ENCODE measurements at regions not wholly inside any gene's neighbourhood (a gene's known extent, or its start where the extent isn't known, plus 50 kb on each side); places are given as distances from the start of the nearest gene placed in this dataset.

DNA sequence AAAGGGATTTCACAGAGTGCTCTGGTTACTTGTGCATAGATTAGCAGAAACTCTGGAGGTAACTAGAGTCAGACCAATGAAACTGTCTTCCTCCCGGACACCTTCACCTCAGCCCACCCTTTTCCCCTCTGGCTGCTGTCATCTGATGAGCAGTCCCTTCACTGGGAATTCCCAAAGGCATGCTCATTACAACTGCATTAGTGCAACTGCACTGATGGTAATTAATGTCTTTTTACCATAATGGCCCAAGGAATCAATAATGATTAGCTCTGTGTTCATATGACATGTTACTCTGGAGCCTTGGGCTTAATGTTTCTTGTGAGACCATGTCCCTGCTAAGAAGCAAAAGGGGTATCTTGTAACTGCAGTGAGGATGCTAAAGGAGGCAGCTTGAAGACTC lies 304.5 kb downstream of the GRIN2B start:
- 76% methylated on average over 1 of the region's 1 CpG for WGBS
- no peak for DNase-seq (ENCODE audit: low spot score in 2 of 2)
- TF ChIP-seq, protein P1, sequence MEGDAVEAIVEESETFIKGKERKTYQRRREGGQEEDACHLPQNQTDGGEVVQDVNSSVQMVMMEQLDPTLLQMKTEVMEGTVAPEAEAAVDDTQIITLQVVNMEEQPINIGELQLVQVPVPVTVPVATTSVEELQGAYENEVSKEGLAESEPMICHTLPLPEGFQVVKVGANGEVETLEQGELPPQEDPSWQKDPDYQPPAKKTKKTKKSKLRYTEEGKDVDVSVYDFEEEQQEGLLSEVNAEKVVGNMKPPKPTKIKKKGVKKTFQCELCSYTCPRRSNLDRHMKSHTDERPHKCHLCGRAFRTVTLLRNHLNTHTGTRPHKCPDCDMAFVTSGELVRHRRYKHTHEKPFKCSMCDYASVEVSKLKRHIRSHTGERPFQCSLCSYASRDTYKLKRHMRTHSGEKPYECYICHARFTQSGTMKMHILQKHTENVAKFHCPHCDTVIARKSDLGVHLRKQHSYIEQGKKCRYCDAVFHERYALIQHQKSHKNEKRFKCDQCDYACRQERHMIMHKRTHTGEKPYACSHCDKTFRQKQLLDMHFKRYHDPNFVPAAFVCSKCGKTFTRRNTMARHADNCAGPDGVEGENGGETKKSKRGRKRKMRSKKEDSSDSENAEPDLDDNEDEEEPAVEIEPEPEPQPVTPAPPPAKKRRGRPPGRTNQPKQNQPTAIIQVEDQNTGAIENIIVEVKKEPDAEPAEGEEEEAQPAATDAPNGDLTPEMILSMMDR (IDR thresholded peaks at IDR 0.05): no peak
- TF ChIP-seq POLR2A (IDR thresholded peaks at IDR 0.05): no peak
- no peak for TF ChIP-seq EP300 (IDR thresholded peaks at IDR 0.05)
- TF ChIP-seq POLR2AphosphoS5 (IDR thresholded peaks at IDR 0.05): no peak

DNA sequence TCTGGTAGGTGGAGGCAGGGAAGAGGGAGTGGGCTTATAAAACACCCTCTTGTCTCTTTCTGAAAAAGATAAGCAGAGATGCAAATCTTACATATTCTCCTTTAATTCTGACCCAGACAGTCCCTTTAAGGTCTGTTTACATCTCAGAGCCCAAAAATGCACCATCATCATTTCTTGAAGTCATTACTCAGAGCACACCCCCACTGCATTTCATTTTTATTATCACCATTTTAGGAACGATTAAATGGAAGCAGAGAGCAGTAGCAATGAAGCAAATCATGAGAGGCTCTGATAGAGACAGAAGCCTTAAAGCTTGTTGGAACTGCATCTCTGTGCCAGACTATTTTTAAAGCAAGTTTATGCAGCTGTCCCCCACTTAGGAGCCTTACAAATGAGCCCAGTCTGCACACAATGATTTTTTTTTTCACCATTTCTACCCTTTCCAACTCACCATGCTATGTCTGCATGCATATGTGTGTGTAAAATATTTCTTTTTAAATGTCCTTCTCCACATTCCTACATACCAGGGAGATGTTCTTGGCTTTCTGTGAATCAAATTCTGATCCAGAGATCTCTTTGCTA lies 311.0 kb downstream of the GRIN2B start:
- no peaks in the 10 kb centered on the region for H3K9me3 ChIP-seq
- WGBS: 22% methylated on average over 1 of the region's 1 CpG
- TF ChIP-seq, protein P1 (IDR thresholded peaks at IDR 0.05): no peak
- TF ChIP-seq POLR2A (IDR thresholded peaks at IDR 0.05) (no peak), EP300 (IDR thresholded peaks at IDR 0.05) (no peak), POLR2AphosphoS5 (IDR thresholded peaks at IDR 0.05) (no peak)
- no peak for DNase-seq (ENCODE audit: low spot score in 2 of 2)
- H3K36me3 ChIP-seq: no peaks in the 10 kb centered on the region
- H3K4me3 ChIP-seq: no peak overlapping the region
- peaks cover 7% of the 10 kb centered on the region for H3K27me3 ChIP-seq
- no peak overlapping the region for H3K27ac ChIP-seq
- no peaks in the 10 kb centered on the region for H3K4me1 ChIP-seq

More for the DNA sequence above, 304.5 kb downstream of the GRIN2B start:
- Histone ChIP-seq H3K9me3 (no peaks in the 10 kb centered on the region), H3K27me3 (peaks cover 4% of the 10 kb centered on the region), H3K36me3 (no peaks in the 10 kb centered on the region), H3K4me1 (no peaks in the 10 kb centered on the region), H3K27ac (no peak overlapping the region), H3K4me3 (no peak overlapping the region)

GRCh38 chr12:13668880-13669279 lies 312.5 kb downstream of the GRIN2B start:
- DNase-seq (ENCODE audit: low spot score in 2 of 2): no peak

GRCh38 chr12:13666806-13667205 lies 314.6 kb downstream of the GRIN2B start:
- H3K9me3 ChIP-seq: no peaks in the 10 kb centered on the region
- no peak overlapping the region for H3K4me3 ChIP-seq
- H3K27me3 ChIP-seq: peaks cover 2% of the 10 kb centered on the region
- no peaks in the 10 kb centered on the region for H3K4me1 ChIP-seq
- WGBS: 61% methylated on average over 2 of the region's 2 CpGs
- DNase-seq (ENCODE audit: low spot score in 2 of 2): no peak
- no peaks in the 10 kb centered on the region for H3K36me3 ChIP-seq
- no peak overlapping the region for H3K27ac ChIP-seq
- TF ChIP-seq EP300 (IDR thresholded peaks at IDR 0.05): no peak
- TF ChIP-seq, protein P1 (IDR thresholded peaks at IDR 0.05): no peak
- no peak for TF ChIP-seq POLR2A (IDR thresholded peaks at IDR 0.05)

More at GRCh38 chr12:13668880-13669279, 312.5 kb downstream of the GRIN2B start:
- H3K36me3 ChIP-seq: no peaks in the 10 kb centered on the region
- H3K4me3 ChIP-seq: no peak overlapping the region
- 81% methylated on average over 3 of the region's 3 CpGs for WGBS
- no peaks in the 10 kb centered on the region for H3K9me3 ChIP-seq
- H3K27me3 ChIP-seq: peaks cover 7% of the 10 kb centered on the region
- H3K27ac ChIP-seq: no peak overlapping the region
- TF ChIP-seq POLR2AphosphoS5 (IDR thresholded peaks at IDR 0.05): no peak
- no peak for TF ChIP-seq EP300 (IDR thresholded peaks at IDR 0.05)
- H3K4me1 ChIP-seq: no peaks in the 10 kb centered on the region

DNA sequence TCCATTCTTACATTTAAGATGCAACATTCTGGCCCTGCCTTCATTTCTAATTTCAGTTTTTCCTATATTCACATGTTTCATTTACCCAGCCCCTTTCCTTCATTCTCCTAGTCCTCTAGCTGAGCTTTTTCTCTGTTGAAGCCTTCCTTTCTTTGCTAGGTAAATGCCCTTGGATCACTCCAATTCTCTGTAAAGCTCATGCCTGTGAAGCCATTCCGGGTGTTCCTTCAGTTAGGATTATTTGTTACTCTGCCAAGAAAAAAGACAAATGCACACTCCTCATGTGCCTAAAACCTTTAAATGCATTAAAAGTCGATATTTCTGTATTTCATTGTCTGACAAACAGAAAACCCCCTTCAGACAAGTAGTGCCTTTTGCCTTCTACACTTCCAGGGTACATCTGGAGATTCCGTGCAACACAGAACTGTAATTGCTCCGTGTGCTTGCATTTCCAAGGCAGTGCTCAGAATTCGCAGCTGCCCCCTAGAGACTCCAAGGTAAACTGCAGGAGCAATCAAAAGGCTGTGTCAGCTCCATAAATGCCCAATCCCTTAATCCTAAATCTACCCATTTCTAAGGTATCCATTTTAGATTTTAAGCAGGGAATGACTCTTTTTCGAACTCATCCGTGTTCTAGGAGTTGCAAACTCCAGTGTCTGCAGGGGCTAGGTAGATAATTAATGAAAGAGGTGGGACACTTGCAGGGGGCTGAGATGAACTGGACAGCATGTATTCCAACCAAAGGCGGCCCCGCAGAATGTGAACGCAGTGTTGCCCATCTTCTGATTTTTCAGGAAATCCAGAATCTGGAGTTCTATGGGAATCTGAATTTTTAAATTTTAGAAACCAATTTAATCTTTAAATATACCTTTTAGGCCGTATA lies 320.2 kb downstream of the GRIN2B start:
- no peak for DNase-seq (ENCODE audit: low spot score in 2 of 2)

More for the DNA sequence above, 320.2 kb downstream of the GRIN2B start:
- Histone ChIP-seq H3K4me1 (peaks cover 3% of the 10 kb centered on the region), H3K27ac (no peak overlapping the region), H3K36me3 (no peaks in the 10 kb centered on the region), H3K4me3 (no peak overlapping the region), H3K9me3 (no peaks in the 10 kb centered on the region), H3K27me3 (no peaks in the 10 kb centered on the region)
- TF ChIP-seq, protein P1 (IDR thresholded peaks at IDR 0.05): peak; percentile 51 to 84
- TF ChIP-seq POLR2A (IDR thresholded peaks at IDR 0.05): no peak
- 38% methylated on average over 11 of the region's 11 CpGs for WGBS
